WTC11 (cell line): ENCODE measurements at regions not wholly inside any gene's neighbourhood (a gene's known extent, or its start where the extent isn't known, plus 50 kb on each side); places are given as distances from the start of the nearest gene placed in this dataset.

ENCODE experiments used
- ATAC-seq: fragments of 200-7000 bp; cut with Tn5 transposase; 2 replicates; pipeline ENCODE4 v1.10.0; 2021; ENCODE audit warnings: mild to moderate bottlenecking, moderate library complexity
- CTCF ChIA-PET: fragments of 300-600 bp; sonication (Branson Sonifier 250); formaldehyde crosslinking; loops from one replicate; lab custom pipeline; 2021; ENCODE audit warnings: antibody characterized with exemption; lab: Charles Lee
- POLR2A ChIA-PET: fragments of 350-600 bp; sonication (Branson Sonifier 250); formaldehyde crosslinking; loops from one replicate; lab custom pipeline; 2021; ENCODE audit warnings: antibody characterized with exemption; lab: Charles Lee
- DNase-seq: peaks from one replicate; pipeline ENCODE4 v3.0.0; 2021; ENCODE audit warnings: low spot score
- H3K27ac Mint-ChIP-seq: 2 replicates; pipeline ENCODE4 v1.8.0; 2021; ENCODE audit warnings: mixed read lengths
- H3K27me3 Mint-ChIP-seq: 2 replicates; pipeline ENCODE4 v1.8.0; 2021; ENCODE audit warnings: low read depth, mild to moderate bottlenecking, moderate library complexity, mixed read lengths
- H3K36me3 Mint-ChIP-seq: 2 replicates; pipeline ENCODE4 v1.8.0; 2021; ENCODE audit warnings: mixed read lengths
- H3K4me1 Mint-ChIP-seq: 2 replicates; pipeline ENCODE4 v1.8.0; 2022; ENCODE audit warnings: mixed read lengths
- H3K4me3 Mint-ChIP-seq: 2 replicates; pipeline ENCODE4 v1.8.0; 2021; ENCODE audit warnings: mild to moderate bottlenecking, moderate library complexity, mixed read lengths
- H3K9me3 Mint-ChIP-seq: 2 replicates; pipeline ENCODE4 v1.8.0; 2021; ENCODE audit warnings: mixed read lengths
- ATF1 ChIP-seq: sonication (generic); formaldehyde crosslinking; IDR thresholded peaks from 2 replicates; pipeline ENCODE4 v1.8.1; 2023; ENCODE audit warnings: mild to moderate bottlenecking, moderate library complexity, missing genetic modification reagents
- CBFB ChIP-seq: sonication (generic); formaldehyde crosslinking; IDR thresholded peaks from 2 replicates; pipeline ENCODE4 v1.8.1; 2022; ENCODE audit warnings: mild to moderate bottlenecking, low read depth, missing genetic modification reagents
- IRF1 ChIP-seq: sonication (generic); formaldehyde crosslinking; IDR thresholded peaks from 2 replicates; pipeline ENCODE4 v1.8.0; 2023; ENCODE audit warnings: missing genetic modification reagents
- TEAD4 ChIP-seq: sonication (generic); formaldehyde crosslinking; IDR thresholded peaks from 2 replicates; pipeline ENCODE4 v1.8.0; 2022; ENCODE audit warnings: mild to moderate bottlenecking, missing genetic modification reagents
- ZNF219 ChIP-seq: sonication (generic); formaldehyde crosslinking; IDR thresholded peaks from 2 replicates; pipeline ENCODE4 v1.8.0; 2023; ENCODE audit warnings: missing genetic modification reagents, mild to moderate bottlenecking, borderline replicate concordance
- ZNF281 ChIP-seq: sonication (generic); formaldehyde crosslinking; IDR thresholded peaks from 2 replicates; pipeline ENCODE4 v1.8.0; 2023; ENCODE audit warnings: mild to moderate bottlenecking, missing genetic modification reagents
- ZNF396 ChIP-seq: fragments of 250-450 bp; sonication (Bioruptor Pico); IDR thresholded peaks from 2 replicates; pipeline ENCODE4 v1.8.0; 2021; ENCODE audit warnings: mild to moderate bottlenecking, moderate library complexity, borderline replicate concordance
- ZSCAN18 ChIP-seq: fragments of 250-450 bp; sonication (Bioruptor Pico); IDR thresholded peaks from 2 replicates; pipeline ENCODE4 v2.1.2; 2022; ENCODE audit warnings: mild to moderate bottlenecking, moderate library complexity
- TF ChIP-seq, protein P1 (sequence below): sonication (generic); formaldehyde crosslinking; IDR thresholded peaks from 2 replicates; pipeline ENCODE4 v1.8.0; 2023; ENCODE audit warnings: missing genetic modification reagents, mild to moderate bottlenecking, borderline replicate concordance
- TF ChIP-seq, protein P2 (sequence below): sonication (generic); formaldehyde crosslinking; IDR thresholded peaks from 2 replicates; pipeline ENCODE4 v1.8.0; 2022; ENCODE audit warnings: mild to moderate bottlenecking, missing genetic modification reagents
- TF ChIP-seq, protein P3 (sequence below): sonication (generic); formaldehyde crosslinking; IDR thresholded peaks from 2 replicates; pipeline ENCODE4 v1.8.0; 2022; ENCODE audit warnings: mild to moderate bottlenecking, missing genetic modification reagents
- TF ChIP-seq, protein P4 (sequence below): sonication (generic); formaldehyde crosslinking; IDR thresholded peaks from 2 replicates; pipeline ENCODE4 v1.8.1; 2022; ENCODE audit warnings: mild to moderate bottlenecking, missing genetic modification reagents, moderate library complexity, borderline replicate concordance

- no peaks in the 10 kb centered on the region for H3K9me3 Mint-ChIP-seq
- no peaks in the 10 kb centered on the region for H3K36me3 Mint-ChIP-seq
- DNase-seq: no peak
- no peak overlapping the region for H3K27ac Mint-ChIP-seq
- no peaks in the 10 kb centered on the region for H3K27me3 Mint-ChIP-seq
- H3K4me1 Mint-ChIP-seq: peaks cover 9% of the 10 kb centered on the region
- ChIA-PET POLR2A (no interaction called here), CTCF (no interaction called here)
- TF ChIP-seq, protein P1, sequence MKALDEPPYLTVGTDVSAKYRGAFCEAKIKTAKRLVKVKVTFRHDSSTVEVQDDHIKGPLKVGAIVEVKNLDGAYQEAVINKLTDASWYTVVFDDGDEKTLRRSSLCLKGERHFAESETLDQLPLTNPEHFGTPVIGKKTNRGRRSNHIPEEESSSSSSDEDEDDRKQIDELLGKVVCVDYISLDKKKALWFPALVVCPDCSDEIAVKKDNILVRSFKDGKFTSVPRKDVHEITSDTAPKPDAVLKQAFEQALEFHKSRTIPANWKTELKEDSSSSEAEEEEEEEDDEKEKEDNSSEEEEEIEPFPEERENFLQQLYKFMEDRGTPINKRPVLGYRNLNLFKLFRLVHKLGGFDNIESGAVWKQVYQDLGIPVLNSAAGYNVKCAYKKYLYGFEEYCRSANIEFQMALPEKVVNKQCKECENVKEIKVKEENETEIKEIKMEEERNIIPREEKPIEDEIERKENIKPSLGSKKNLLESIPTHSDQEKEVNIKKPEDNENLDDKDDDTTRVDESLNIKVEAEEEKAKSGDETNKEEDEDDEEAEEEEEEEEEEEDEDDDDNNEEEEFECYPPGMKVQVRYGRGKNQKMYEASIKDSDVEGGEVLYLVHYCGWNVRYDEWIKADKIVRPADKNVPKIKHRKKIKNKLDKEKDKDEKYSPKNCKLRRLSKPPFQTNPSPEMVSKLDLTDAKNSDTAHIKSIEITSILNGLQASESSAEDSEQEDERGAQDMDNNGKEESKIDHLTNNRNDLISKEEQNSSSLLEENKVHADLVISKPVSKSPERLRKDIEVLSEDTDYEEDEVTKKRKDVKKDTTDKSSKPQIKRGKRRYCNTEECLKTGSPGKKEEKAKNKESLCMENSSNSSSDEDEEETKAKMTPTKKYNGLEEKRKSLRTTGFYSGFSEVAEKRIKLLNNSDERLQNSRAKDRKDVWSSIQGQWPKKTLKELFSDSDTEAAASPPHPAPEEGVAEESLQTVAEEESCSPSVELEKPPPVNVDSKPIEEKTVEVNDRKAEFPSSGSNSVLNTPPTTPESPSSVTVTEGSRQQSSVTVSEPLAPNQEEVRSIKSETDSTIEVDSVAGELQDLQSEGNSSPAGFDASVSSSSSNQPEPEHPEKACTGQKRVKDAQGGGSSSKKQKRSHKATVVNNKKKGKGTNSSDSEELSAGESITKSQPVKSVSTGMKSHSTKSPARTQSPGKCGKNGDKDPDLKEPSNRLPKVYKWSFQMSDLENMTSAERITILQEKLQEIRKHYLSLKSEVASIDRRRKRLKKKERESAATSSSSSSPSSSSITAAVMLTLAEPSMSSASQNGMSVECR: no peak
- TF ChIP-seq ATF1 (no peak), IRF1 (CRISPR knock-in tag) (no peak), ZNF396 (no peak), ZNF281 (CRISPR knock-in tag) (no peak), CBFB (CRISPR knock-in tag) (no peak)
- TF ChIP-seq, protein P2, sequence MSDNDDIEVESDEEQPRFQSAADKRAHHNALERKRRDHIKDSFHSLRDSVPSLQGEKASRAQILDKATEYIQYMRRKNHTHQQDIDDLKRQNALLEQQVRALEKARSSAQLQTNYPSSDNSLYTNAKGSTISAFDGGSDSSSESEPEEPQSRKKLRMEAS (CRISPR knock-in tag): no peak
- TF ChIP-seq, protein P3, sequence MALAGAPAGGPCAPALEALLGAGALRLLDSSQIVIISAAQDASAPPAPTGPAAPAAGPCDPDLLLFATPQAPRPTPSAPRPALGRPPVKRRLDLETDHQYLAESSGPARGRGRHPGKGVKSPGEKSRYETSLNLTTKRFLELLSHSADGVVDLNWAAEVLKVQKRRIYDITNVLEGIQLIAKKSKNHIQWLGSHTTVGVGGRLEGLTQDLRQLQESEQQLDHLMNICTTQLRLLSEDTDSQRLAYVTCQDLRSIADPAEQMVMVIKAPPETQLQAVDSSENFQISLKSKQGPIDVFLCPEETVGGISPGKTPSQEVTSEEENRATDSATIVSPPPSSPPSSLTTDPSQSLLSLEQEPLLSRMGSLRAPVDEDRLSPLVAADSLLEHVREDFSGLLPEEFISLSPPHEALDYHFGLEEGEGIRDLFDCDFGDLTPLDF: no peak
- H3K4me3 Mint-ChIP-seq: no peak overlapping the region
- ATAC-seq: peak; percentile 44; the same call in 1 of the 2 replicates
Observed at GRCh38 chr4:115562506-115562905, 449.1 kb upstream of the NDST4 start.

- Mint-ChIP-seq H3K4me1 (peaks cover 15% of the 10 kb centered on the region), H3K27me3 (no peaks in the 10 kb centered on the region), H3K27ac (no peak overlapping the region), H3K36me3 (no peaks in the 10 kb centered on the region), H3K4me3 (no peak overlapping the region), H3K9me3 (peaks cover 17% of the 10 kb centered on the region)
- peak; percentile 28; the same call in 1 of the 2 replicates for ATAC-seq
- CTCF ChIA-PET: interaction anchor here (0.8 kb wide), 1 partner anchor 305 kb away, joined by 8 read pairs; no protein-coding TSS in a partner anchor
- POLR2A ChIA-PET: no interaction called here
- TF ChIP-seq, protein P3: no peak
- 0 out of 2 replicates have a peak, but pooled peaks have one; percentile 12 for TF ChIP-seq ZSCAN18 (CRISPR knock-in tag)
- TF ChIP-seq, protein P4, sequence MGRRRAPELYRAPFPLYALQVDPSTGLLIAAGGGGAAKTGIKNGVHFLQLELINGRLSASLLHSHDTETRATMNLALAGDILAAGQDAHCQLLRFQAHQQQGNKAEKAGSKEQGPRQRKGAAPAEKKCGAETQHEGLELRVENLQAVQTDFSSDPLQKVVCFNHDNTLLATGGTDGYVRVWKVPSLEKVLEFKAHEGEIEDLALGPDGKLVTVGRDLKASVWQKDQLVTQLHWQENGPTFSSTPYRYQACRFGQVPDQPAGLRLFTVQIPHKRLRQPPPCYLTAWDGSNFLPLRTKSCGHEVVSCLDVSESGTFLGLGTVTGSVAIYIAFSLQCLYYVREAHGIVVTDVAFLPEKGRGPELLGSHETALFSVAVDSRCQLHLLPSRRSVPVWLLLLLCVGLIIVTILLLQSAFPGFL (CRISPR knock-in tag): no peak
- TF ChIP-seq ZNF219 (CRISPR knock-in tag): no peak
- TF ChIP-seq TEAD4: no peak
- no peak for DNase-seq
Observed at GRCh38 chr4:115548123-115548522, 434.7 kb upstream of the NDST4 start.
